ENCODE measurements at regions not wholly inside any gene's neighbourhood (a gene's known extent, or its start where the extent isn't known, plus 50 kb on each side); places are given as distances from the start of the nearest gene placed in this dataset.

GRCh38 chr4:178003098-178003657 is 560.9 kb upstream of the AGA start:
- TF ChIP-seq EZH2 (IDR thresholded peaks at IDR 0.05; ENCODE audit: borderline replicate concordance, low read depth, low read length, poor library complexity, severe bottlenecking) (no peak), CTCF (conservative IDR thresholded peaks at IDR 0.05; ENCODE audit: low read depth, low read length) (no peak)
